ENCODE measurements at regions not wholly inside any gene's neighbourhood (a gene's known extent, or its start where the extent isn't known, plus 50 kb on each side); places are given as distances from the start of the nearest gene placed in this dataset.

DNA sequence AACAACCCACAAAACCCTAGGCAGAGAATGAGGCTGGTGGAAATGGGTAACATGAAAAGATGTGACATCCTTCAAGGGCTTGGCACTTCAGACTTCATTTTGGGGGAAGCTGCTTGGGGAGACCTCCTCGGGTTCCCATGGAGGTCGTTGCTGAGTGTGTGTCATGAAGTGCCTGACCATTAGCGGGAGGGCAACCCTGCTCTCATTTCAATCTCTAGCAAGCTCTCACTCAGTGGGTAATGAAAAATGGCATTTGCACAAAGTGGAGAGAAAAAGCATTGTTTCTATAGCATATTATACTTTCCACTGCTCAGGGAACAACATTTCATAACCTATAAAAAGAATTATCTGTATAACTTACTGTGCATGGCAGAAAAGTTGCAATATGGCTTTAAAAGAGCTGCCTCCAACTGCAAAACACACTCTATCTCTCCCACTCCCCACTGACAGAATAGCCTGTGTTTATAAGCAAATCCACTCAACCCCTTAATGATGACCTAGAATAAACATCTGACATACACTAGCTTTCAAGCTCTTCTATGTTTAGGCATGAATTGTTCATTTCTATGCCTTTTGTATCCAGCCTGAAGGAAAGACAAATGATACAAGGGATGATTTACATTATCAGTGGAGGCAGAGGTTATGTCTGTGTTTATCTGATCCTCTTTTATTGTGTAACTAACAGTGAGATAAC lies 357.2 kb downstream of the ZSWIM6 start:
- DNase-seq = no peak

DNA sequence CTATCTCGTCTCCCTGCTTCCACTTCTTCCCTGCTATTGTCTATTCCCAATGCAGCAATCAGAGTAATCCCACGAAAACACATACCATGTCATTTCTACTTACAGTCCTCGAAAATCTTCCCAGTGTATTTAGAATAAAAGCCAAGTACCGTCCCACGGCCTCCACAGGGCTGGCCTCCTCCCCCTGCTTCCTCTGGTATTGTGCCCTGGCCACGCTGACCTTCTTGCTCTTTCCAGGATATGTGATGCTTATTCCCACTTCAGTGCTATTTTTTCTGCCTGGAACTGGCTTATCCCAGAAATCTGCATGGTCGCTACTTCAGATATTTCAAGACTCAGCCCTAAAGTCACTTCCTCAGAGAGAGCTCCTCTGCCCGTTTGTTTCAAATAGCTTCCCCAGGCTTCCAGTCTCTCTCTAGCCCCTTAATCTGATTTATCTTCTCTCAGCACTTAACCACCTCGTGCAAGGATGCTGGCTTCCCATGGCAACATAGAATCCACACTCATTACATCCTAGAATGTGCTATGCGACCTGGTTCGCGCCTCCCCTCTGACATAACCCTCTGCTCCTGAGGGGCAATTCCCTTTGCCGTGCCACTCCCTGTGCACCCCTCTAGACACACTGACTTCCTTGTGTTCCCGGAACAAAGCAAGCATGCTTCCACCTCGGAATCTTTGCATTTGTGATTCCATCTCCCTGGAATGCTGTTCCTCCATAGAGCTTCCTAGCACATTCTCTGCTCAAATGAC lies 365.9 kb downstream of the ZSWIM6 start:
- DNase-seq = no peak

DNA sequence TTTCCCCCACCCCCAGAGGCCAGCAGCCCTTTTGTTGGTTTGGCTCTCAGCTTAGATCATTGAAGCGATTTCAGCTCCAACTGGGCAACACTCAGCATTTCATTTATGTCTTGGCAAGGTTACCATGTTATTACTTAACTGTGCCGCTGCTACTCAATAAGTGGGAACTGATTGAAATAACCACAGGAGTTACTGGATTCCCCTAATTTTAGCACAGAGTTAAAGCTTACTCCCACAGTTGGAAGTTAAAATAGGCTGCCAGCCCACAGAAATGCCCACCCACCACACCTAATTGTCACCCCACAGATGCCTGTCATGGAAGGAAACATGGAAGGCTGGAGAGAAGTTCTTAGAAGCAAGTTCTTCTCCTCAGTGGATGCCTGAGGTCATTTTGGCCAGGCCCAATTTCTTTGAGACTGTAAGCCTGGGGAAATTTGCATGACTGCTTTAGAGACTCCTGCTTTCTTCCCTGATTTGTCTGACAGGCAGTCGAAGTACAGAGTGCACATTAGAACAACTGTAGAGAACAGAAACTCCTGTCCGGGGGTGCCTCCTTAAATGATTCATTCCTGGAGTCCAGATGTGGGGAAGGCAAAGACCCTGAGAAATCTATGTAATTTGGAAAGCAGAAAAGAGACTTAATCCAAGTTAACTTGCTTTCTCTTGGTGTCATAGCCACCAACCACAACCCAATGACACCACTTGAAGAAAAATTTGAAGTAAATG lies 370.0 kb downstream of the ZSWIM6 start:
- DNase-seq = no peak

DNA sequence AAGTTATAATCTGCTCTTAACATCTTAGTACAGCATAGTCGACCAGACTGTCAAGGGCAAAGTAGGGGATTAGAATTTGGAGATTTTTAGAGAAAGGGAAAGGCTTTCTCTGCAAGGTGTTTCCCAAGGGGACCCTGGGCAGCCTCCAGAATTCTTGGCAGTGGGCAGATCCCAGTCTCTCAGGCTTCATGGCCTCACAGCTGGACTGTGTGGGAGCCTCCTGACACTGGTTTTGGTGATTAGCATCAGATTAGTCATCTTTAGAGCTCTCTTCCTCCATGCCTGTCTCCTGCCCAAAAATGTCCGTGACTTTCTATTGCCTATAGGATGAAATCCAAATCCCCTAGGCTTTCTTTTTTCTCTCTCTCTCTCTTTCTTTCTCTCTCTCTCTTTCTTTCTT lies 370.7 kb downstream of the ZSWIM6 start:
- DNase-seq = no peak

- DNase-seq = no peak
Measured at GRCh38 chr5:61704289-61704688, 372.2 kb downstream of the ZSWIM6 start.

- no peak for DNase-seq
Measured at GRCh38 chr5:61706751-61707150, 374.7 kb downstream of the ZSWIM6 start.

GRCh38 chr5:61719124-61719523 lies 387.1 kb downstream of the ZSWIM6 start:
- DNase-seq = no peak

GRCh38 chr5:61720829-61721228 lies 388.8 kb downstream of the ZSWIM6 start:
- no peak for DNase-seq

DNA sequence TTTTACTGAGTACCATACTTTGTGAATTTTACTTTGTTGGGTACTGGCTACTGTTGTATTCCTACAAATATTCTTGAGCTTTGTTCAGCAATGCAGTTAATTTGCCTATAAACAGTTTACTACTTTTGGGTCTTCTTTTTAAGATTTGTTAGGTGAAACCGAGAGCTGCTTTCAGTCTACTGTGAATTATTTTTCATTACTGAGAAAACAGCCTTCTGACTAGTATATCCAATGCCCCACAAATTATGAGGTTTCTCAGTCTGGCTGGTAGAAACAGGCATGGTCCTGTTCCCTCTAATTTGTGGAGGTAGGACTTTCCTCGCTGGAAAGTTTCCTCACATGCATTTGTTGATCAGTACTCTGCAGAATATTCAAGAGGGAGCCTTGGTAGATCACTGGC lies 392.0 kb downstream of the ZSWIM6 start:
- DNase-seq = no peak

DNA sequence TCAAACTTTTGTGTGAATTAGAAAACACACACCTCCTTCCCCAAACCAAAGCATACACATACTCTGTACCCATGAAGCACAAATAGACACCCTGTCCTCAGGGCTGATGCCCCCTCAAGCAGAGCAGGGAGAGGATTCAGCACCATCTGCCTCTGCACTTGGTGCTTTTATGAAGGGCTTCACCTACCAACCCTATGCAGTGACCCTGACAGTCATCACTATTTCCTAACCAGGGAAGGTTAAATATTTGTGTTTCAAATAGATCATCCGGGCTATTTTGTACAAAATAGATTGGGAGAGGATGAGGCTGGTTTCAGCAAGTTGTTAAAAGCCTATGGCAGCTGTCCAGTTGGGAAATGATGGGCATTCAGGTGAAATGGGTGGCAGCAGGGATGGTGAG lies 396.2 kb downstream of the ZSWIM6 start:
- no peak for DNase-seq

DNA sequence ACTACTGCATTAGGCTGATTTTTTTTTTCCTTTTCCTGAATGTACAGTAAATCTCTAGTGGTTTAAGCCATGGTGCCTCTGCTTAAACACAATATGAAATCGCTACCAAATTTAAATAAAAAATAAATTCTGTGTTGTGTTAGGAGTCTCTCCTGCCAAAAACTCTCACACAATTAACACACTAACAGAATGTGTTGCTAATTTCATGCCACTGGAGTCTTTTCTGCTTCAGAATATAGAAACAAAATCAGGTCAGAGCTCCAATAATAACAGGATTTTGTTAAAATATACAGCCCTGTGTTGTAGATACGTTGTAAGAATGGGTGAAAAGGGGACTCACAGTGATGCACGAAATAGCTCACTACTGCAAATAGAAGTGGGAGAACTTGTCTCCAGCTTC lies 398.8 kb downstream of the ZSWIM6 start:
- no peak for DNase-seq

DNA sequence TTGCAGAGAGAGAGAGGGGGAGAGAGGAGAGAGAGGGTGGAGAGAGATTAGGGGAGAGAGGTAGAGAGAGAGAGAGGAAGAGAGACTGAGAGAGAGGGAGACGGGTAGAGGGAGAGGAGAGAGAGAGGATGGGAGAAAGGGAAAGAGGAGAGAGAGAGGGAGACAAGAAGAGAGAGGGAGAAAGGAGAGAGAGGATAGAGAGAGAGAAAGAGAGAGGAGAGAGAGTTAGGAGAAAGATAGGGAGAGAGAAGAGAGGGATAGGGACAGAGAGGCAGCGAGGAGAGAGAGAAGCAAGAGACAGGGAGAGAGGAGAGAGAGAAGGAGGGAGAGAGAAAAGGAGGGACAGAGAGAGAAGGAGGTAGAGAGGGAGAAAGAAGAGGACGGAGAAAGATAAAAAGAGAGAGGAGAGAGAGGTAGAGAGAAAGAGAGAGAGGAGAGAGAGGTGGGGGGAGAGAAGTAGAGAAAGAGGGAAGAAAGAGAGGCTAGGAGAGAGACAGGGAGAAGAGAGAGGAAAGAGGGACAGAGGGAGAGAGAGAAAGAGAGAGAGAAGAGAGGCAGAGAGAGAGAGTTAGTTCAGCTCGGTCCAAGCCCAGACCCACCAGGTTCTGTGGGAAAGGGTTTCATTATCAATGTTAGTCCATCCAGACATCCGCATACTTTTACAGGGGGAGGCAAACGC lies 399.3 kb downstream of the ZSWIM6 start:
- DNase-seq = no peak

- DNase-seq = no peak
Measured at GRCh38 chr5:61731946-61732314, 399.9 kb downstream of the ZSWIM6 start.

GRCh38 chr5:61732369-61732768 lies 400.3 kb downstream of the ZSWIM6 start:
- no peak for DNase-seq

- DNase-seq = no peak
Measured at GRCh38 chr5:61732796-61733195, 400.7 kb downstream of the ZSWIM6 start.

DNA sequence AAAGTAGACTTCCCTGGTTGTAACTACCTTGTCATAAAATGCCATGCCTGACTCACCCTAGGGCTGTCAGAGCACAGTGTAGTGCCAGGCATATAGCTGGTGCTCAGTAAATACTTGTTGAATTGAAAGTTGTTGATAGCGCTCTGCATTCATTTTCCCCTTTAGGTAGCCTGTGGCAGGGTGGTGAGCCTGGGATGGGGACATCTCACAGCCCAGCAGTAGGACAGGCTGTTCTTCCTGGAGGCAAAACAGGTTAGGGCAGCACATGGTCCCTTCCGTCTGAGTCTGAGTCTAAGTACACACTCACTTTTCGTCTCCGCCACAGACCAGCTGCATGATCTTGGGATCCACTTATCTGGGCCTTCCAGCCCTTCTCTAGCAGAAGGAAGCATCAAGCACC lies 401.9 kb downstream of the ZSWIM6 start:
- no peak for DNase-seq

GRCh38 chr5:61734966-61735365 lies 402.9 kb downstream of the ZSWIM6 start:
- peak; percentile 69 for DNase-seq

DNA sequence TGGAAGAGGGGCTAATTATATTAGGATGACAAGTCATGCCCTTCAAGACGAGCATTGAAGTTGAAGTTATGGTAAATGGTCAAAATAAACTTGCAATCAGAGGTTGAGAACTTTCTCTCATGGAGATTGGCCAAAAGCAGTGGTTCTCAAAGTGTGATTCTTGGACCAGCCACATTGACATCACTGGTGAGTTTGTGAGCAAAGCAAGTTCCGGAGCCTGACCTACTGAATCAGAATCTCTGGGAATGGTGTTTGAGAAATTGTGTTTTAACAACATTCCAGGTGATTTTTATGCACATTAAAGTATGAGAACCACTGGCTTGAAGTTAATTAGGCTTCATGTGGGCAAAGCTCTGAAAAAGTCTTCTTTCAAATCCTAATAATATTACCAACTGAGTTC lies 403.5 kb downstream of the ZSWIM6 start:
- peak; percentile 9 for DNase-seq

DNA sequence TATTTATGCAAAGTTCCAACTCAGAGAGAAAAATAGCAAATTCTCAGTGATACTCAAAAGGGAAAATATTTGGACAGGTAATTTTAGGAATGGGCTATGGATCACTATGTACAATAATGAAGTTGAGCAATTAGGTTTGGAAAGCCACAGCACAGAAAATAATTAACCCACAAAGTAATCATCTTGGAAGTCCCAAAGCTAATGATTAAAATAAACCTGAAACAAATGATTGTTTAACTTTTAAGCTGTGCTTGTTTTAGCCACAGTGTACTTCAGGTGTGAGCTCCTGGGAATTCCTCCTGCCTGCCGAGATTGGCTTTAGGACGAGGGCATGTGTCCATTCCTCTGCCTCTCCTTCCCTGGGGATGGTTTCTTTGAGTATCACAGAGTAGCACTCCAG lies 403.9 kb downstream of the ZSWIM6 start:
- DNase-seq = no peak

DNA sequence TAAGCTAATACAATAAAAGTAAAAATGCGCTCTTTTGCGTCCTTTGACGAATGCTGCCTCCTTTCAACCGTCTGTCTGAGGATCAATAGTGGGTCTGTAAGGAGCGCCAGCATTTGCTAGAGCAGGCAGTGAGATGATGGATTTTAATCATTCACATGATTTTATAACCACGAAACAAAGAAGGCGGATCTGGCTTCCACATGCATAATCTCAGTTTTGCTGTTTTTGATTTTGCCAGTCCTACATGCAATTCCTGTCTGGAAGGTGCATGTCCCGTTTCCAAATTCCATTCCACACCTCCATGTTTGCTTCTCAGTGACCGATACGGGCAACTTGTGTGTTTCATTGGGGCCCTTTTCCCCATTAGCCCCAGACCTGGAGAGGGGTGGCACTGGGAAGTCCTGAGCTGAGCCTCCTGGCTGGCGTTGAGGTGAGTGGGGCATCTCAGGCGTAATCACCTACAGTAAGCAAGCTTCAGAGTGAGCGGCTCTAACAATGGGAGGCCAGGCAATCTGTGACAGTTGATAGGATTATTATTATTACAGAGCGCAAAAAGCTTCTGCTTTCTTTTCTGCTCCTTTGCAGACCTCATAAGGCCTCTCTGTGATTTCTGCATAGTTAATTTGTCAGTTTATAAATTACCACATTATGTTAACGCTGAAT lies 405.4 kb downstream of the ZSWIM6 start:
- peak; percentile 8 for DNase-seq

DNA sequence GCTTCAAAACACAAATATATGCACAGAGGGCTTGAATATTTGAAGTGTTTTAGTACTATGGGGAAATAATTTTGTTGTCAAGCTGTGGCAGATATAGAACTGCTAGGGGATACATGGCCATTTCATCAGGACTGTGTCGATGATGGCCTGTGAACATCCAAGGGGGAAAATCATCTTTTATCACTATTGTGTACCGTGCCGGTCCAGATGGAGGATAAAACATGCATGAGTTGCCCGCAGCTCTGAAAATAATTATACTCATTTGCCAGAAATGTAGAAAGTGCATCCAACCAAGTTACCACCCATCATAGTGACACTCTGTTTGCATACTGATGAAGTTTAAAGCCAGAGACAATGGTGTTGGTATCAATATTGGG lies 405.9 kb downstream of the ZSWIM6 start:
- no peak for DNase-seq

- DNase-seq = no peak
Measured at GRCh38 chr5:61738446-61738845, 406.4 kb downstream of the ZSWIM6 start.
